Activated CD8-positive, alpha-beta memory T cell treated with anti-CD3 and anti-CD28 coated beads for 1 hour (primary cell): ENCODE measurements at regions not wholly inside any gene's neighbourhood (a gene's known extent, or its start where the extent isn't known, plus 50 kb on each side); places are given as distances from the start of the nearest gene placed in this dataset.

ENCODE experiments used
- DNase-seq, 2 donors: peaks; one replicate each; pipeline ENCODE4 v3.0.0-alpha.2; 2020; ENCODE audit warnings: low read depth in 1 of 2; ENCODE audit errors: extremely low read depth in 1 of 2

GRCh38 chr10:62735464-62736167 lies 68.9 kb upstream of the ADO start:
- DNase-seq: no peak

DNA sequence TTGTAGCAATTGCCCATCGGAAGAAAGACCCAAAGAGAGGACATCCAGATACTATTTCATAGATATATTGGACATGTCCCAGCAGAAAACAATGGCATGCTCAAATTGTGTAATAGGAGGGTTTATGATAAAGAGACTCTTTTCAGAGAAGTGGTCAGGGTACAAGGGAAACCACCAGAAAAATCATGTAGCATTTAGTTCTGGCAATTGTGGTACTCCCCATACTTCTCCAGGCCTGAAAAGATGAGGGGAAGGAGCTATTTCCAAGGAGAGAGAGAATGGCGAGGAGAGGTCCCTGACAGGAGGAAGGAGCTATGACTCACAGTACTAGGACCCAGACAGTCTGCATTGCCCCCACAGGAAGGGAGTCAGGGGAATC lies 68.4 kb upstream of the ADO start:
- no peak for DNase-seq

- DNase-seq: no peak
Observed at GRCh38 chr10:62738916-62739315, 65.6 kb upstream of the ADO start.

- no peak for DNase-seq
Observed at GRCh38 chr10:62740885-62741745, 63.4 kb upstream of the ADO start.

GRCh38 chr10:62741996-62742395 lies 62.5 kb upstream of the ADO start:
- DNase-seq: no peak

DNA sequence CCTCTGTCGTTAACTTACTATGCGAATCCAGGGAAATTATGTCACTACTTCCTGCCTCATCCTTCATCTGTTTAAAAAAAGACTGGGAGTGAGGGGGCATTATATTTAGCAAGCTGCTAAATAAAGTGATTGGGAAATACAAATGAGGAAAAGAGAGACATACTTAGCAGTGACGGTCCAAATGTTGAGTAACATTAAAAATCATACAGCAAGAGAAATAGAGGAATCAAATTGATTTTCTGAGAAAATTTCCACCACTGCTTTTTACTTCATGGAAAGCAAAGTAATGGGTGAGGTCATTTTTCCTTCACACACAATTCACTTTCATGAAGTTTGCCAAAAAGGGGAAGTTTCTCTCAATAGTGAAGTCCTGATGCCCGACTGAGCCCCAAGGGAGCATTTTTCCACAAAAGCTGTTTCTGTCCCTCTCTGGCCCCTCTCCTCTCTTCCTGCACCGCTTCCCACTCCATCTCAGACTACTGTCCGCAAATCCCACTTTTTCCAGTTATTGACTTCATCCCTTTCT lies 61.9 kb upstream of the ADO start:
- no peak for DNase-seq

DNA sequence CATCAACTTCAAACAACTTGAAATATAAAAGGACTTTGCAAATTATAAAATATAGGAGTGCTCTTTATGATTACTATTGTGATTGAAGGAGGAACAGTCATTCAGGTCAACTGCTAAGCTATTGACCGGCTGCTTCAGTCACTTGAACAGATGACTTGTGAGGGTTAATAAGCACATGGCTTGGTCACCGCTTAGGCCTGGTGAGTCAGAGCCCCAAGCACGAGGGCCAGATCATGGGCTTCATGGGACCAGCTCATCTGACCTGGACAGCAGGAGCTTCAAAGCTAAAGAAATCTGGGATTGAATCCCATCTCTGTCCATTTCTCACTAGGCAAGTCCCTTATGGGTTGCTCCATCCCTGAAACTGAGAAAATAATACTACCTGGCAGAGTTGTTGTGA lies 60.4 kb upstream of the ADO start:
- no peak for DNase-seq

DNA sequence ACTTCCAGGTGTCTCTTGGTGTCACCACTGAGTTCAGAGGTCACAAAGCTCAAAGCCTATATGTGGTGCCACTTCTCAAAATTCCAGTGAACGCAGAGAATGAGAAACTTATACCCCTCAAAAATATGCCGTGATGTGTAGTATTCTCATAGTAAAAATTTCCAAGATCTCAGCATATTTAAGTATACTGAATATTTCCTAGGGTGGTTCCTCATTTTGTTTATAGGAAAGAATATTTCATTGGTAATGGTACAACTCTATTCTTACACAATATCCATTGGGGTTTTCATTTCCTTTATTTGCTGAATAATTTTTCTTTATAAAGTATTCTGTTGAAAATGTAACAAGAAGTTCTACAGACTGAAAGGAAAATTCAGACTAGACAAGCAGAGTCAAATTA lies 58.9 kb upstream of the ADO start:
- DNase-seq: no peak

DNA sequence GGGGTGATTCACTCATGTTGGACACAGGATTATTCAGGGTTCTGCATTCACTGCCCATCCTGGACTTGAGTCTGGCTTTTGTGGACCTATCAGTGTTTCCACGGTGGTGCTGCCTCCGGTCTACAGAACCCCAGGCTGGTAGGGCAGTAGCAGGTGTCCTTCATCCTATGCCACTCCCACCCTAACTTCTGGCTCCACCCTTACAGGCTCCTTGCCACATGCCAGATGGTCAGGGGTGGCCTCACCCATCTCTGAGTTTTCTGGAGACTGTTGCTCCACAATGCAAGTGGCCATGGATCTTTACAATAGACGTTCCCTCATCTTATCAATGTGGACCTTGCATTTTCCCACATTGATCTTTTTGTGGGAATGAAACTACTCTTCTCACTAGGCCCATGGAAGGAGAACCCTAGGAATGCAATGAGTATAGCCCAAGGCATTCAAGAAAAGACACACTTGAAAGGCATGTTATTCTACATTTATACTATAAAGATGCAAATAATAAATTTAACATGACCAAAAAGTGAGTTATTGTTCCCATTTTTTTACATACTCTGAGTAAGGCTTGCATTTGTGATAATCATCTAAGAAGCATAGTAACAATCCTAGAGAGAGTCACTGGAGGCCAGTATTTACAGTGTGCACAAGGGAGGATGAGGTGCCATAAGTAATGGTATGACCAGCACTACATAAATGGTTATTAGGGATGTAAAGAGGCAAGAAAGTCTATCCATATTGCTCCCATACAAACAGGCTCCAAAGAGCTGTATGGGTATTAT lies 57.4 kb upstream of the ADO start:
- no peak for DNase-seq

GRCh38 chr10:62748386-62748785 lies 56.1 kb upstream of the ADO start:
- DNase-seq: no peak

GRCh38 chr10:62749093-62749683 lies 55.3 kb upstream of the ADO start:
- DNase-seq: no peak
